Neutrophil (primary cell): ENCODE measurements at regions not wholly inside any gene's neighbourhood (a gene's known extent, or its start where the extent isn't known, plus 50 kb on each side); places are given as distances from the start of the nearest gene placed in this dataset.

Experiments used
- H3K27ac ChIP-seq: fragments of 200-600 bp; sonication (generic); 2 replicates; pipeline ENCODE4 v1.5.1; 2016; ENCODE audit warnings: mild to moderate bottlenecking, moderate library complexity
- H3K27me3 ChIP-seq: fragments of 200-600 bp; sonication (generic); 2 replicates; pipeline ENCODE4 v1.6.0; 2016; ENCODE audit warnings: mild to moderate bottlenecking
- H3K36me3 ChIP-seq: fragments of 200-600 bp; sonication (generic); 2 replicates; pipeline ENCODE4 v1.5.1; 2017
- H3K4me1 ChIP-seq, 2 experiments: fragments of 200-600 bp in 1 of 2; sonication (generic) in 1 of 2; 1 replicate in 1 of 2; 2 replicates in 1 of 2; pipeline versions ENCODE4 v1.5.1 to v1.6.1; 2013 to 2016; ENCODE audit warnings: low read depth in 1 of 2, low read length in 1 of 2, mild to moderate bottlenecking in 1 of 2, moderate library complexity in 1 of 2; ENCODE audit not compliant: control insufficient read depth in 1 of 2, insufficient read depth in 1 of 2
- H3K4me3 ChIP-seq, 2 experiments: fragments of 200-600 bp in 1 of 2; sonication (generic) in 1 of 2; 1 replicate in 1 of 2; 2 replicates in 1 of 2; pipeline ENCODE4 v1.5.1; 2013 to 2016; ENCODE audit warnings: low read depth in 1 of 2, low read length in 1 of 2, mild to moderate bottlenecking in 1 of 2, moderate library complexity in 1 of 2
- H3K9me3 ChIP-seq: fragments of 200-600 bp; sonication (generic); 2 replicates; pipeline ENCODE4 v1.5.1; 2016
- CTCF ChIP-seq: fragments of 200-600 bp; sonication (generic); IDR thresholded peaks from 2 replicates; pipeline ENCODE4 v1.5.1; 2016; ENCODE audit warnings: antibody characterized with exemption

DNA sequence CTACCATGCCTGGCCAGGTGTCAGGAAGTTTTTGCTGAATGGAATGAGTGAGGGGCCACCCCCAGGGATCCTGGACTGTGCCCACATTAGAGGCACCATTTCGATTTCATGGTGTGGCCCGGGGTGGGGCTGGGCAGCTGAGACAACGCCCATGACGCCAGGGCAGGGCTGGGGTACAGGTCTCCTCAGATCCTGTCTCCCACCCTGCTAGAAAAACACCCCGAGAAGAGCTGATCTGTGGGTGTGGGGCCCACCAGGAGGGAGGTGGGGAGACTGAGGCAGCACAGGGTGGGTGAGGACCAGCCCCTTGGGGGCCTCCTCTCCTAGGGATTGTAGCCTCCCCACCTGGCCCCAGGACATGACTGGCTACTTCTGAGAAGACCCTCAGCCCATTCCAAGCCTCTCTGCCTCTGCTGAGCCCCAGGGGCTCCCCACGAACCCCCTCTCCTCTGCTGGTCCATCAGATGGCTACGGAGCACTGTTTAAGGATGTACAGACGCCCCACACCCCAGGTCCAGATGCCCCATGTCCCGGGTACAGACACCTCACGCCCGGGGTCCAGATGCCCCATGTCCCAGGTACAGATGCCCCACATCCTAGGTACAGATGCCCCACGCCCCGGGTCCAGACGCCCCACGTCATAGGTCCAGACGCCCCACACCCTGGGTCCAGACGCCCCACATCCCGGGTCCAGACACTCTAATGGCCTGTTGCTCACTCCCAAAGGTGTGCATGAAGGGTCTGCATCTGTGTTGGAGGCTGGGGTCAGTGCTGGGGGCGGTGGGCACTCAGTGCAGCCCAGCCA is 99.4 kb downstream of the MICALL2 start:
- H3K4me3 ChIP-seq: no peak overlapping the region
- no peaks in the 10 kb centered on the region for H3K4me1 ChIP-seq
- H3K27me3 ChIP-seq: no peaks in the 10 kb centered on the region
- no peak for TF ChIP-seq CTCF
- no peak overlapping the region for H3K27ac ChIP-seq
- peaks cover 4% of the 10 kb centered on the region for H3K9me3 ChIP-seq
- H3K36me3 ChIP-seq: no peaks in the 10 kb centered on the region

DNA sequence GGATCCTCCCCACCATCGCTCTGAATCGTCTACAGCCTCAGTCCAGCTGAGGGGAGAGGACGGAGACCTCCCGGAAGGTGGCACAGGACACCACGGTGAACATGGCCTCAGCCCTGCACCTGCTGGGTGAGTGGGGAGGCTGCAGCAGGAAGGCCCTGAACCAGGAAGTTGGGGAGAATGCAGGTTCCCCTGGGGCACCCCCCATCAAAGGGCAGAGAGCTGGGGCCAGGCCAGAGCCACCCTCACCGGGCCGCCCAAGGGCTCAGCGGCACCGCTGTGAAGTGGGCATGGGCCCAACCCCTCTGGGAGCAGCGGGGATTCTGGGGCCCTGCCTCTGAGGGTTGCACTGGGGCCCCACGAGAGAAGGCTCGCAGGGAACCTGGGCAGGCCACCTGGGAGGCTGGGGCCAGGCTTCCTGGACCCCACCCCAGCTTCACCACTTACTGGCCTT is 98.7 kb downstream of the MICALL2 start:
- peaks cover 2% of the 10 kb centered on the region for H3K27me3 ChIP-seq
- no peak overlapping the region for H3K4me3 ChIP-seq
- TF ChIP-seq CTCF: no peak
- H3K9me3 ChIP-seq: peaks cover 4% of the 10 kb centered on the region
- no peak overlapping the region for H3K27ac ChIP-seq
- no peaks in the 10 kb centered on the region for H3K36me3 ChIP-seq
- H3K4me1 ChIP-seq: no peaks in the 10 kb centered on the region

DNA sequence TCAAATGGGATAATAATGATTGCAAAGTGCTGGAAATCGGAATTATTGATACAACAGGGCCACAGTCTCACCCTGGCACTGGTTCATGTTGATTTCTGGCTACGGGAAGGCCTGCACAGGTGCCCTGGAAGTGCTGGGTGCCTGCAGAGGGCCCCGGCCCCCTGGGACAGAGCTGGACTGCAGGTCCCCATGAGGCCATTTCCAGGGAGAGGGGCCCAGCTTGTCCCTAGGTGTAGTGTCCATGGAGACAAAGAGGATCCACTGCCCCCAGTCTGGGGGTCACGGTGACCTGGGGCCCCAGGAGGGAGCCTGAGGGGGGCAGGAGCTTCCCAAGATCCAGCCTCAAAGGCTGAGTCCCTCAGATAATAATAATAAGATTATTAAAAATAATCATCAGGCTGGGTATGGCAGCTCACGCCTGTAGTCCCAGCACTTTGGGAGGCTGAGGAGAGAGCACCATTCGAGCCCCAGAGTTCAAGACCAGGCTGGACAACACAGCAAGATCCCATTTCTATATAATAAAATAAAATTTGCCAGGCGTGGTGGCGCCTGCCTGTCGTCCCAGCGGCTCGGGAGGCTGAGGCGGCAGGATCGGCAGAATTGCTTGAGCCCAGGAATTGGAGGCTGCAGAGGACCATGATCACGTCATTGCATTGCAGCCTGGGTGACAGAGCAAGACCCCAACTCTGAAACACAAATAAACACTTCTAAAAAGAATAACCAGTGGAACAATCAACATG is 98.1 kb downstream of the MICALL2 start:
- Histone ChIP-seq H3K27me3 (peaks cover 8% of the 10 kb centered on the region), H3K36me3 (no peaks in the 10 kb centered on the region), H3K4me1 (no peaks in the 10 kb centered on the region), H3K27ac (no peak overlapping the region), H3K9me3 (peaks cover 4% of the 10 kb centered on the region), H3K4me3 (no peak overlapping the region)
- no peak for TF ChIP-seq CTCF

DNA sequence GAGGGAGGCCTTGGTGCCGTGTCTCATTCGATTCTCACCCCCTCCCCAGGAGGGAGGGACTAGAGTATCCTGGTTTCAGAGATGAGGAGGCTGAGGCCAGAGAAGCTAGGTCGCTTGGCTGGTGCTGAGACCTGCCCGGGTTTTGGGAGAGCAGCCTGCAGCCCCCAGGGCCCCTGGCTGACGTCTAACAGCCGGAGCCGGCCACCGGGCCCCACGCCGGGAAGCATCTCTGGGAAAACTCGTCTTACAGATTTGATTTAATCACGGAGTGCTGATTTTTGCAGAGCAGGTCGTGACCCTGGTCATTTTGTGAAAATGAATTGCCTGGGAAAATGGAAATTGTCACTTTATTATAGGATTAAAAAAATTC is 97.5 kb downstream of the MICALL2 start:
- Histone ChIP-seq H3K9me3 (peaks cover 4% of the 10 kb centered on the region), H3K36me3 (no peaks in the 10 kb centered on the region), H3K4me1 (no peaks in the 10 kb centered on the region), H3K27ac (no peak overlapping the region), H3K4me3 (no peak overlapping the region), H3K27me3 (peaks cover 14% of the 10 kb centered on the region)
- no peak for TF ChIP-seq CTCF

GRCh38 chr7:1362301-1362700 is 97.0 kb downstream of the MICALL2 start:
- Histone ChIP-seq H3K27me3 (peaks cover 19% of the 10 kb centered on the region), H3K4me3 (no peak overlapping the region), H3K9me3 (peaks cover 4% of the 10 kb centered on the region), H3K36me3 (no peaks in the 10 kb centered on the region), H3K27ac (no peak overlapping the region), H3K4me1 (no peaks in the 10 kb centered on the region)
- no peak for TF ChIP-seq CTCF
